ENCODE measurements at regions not wholly inside any gene's neighbourhood (a gene's known extent, or its start where the extent isn't known, plus 50 kb on each side); places are given as distances from the start of the nearest gene placed in this dataset.
"Not testable (repeated sequence)": the region's sequence is repeated elsewhere in the genome, so short reads cannot be mapped to it uniquely, and the experiment has no call there.

DNA sequence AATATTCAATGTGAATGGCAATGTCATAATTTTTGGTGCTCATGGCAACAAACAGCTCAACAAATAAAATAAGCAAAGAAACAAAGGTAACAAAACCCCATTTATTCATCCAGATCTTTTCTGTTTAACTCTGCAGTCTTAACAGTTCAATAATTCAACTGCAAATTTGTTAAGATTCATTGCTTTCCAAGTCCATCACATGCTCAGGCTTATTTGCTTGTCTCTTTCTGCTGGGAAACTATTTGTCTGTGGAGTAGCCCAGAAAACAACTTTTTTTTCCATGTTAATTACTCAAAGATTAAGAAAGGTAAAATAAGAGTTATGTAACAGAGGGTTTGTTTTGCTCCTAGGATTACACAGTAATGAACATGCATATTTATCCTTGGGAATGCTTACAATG lies 92.6 kb upstream of the PNPT1 start:
- H3K27me3 ChIP-seq: no peaks in the 10 kb centered on the region
- H3K4me3 ChIP-seq: no peak overlapping the region
- no peak for DNase-seq
- intact Hi-C loops (cut with DNase I; ENCODE audit: low total_unique reads): no loop called here
- TF ChIP-seq POLR2A (IDR thresholded peaks at IDR 0.05): no peak
- TF ChIP-seq, protein P1, sequence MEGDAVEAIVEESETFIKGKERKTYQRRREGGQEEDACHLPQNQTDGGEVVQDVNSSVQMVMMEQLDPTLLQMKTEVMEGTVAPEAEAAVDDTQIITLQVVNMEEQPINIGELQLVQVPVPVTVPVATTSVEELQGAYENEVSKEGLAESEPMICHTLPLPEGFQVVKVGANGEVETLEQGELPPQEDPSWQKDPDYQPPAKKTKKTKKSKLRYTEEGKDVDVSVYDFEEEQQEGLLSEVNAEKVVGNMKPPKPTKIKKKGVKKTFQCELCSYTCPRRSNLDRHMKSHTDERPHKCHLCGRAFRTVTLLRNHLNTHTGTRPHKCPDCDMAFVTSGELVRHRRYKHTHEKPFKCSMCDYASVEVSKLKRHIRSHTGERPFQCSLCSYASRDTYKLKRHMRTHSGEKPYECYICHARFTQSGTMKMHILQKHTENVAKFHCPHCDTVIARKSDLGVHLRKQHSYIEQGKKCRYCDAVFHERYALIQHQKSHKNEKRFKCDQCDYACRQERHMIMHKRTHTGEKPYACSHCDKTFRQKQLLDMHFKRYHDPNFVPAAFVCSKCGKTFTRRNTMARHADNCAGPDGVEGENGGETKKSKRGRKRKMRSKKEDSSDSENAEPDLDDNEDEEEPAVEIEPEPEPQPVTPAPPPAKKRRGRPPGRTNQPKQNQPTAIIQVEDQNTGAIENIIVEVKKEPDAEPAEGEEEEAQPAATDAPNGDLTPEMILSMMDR (IDR thresholded peaks at IDR 0.05): no peak
- no peaks in the 10 kb centered on the region for H3K9me3 ChIP-seq
- no peaks in the 10 kb centered on the region for H3K36me3 ChIP-seq
- H3K4me1 ChIP-seq: no peaks in the 10 kb centered on the region
- H3K27ac ChIP-seq: no peak overlapping the region

DNA sequence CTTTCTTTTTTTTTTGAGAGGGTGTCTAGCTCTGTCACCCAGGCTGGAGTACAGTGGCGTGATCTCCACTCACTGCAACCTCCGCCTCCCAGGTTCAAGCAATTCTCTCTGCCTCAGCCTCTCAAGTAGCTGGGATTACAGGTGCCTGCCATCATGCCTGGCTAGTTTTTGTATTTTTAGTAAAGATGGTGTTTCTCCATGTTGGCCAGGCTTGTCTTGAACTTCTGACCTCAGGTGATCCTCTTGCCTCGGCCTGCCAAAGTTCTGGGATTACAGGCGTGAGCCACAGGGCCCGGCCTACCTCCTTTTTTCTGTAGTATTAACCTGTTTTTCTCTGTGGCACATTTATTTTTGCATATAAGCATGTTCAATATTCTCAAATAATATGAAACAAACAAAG lies 90.1 kb upstream of the PNPT1 start:
- H3K9me3 ChIP-seq; DNase-seq; intact Hi-C loops (cut with DNase I; ENCODE audit: low total_unique reads); H3K27me3 ChIP-seq; H3K4me3 ChIP-seq; H3K4me1 ChIP-seq; H3K36me3 ChIP-seq; H3K27ac ChIP-seq: not testable (repeated sequence)

DNA sequence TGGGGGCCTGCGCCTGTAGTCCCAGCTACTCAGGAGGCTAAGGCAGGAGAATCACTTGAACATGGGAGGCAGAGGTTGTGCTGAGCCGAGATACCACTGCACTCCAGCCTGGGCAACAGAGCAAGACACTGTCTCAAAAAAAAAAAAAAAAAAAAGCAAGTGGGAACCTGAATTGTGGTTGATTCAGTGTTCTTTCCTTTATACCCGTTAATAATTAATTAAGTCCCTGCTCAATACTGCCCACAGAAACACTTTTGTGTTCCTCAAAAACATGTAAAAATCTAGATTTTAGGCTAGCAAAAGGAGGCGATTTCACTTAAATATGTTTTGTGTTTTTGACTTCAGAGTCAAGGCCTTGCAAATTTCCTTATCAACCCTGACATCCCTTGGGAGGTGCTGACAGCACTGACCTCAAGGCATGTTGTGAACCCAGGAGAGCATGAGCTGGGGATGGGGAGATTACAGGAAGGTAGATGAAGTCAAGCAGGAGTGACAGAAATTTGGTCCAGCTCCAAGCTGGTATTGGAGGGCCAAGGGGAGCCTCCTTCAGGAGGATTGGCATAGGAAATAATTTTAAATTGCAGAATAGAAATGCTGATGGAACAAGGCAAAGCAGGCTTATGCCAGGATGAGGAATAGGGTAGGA lies 89.0 kb upstream of the PNPT1 start:
- no peak overlapping the region for H3K27ac ChIP-seq
- TF ChIP-seq, protein P1 (IDR thresholded peaks at IDR 0.05): no peak
- TF ChIP-seq POLR2A (IDR thresholded peaks at IDR 0.05): no peak
- no peak overlapping the region for H3K4me3 ChIP-seq
- DNase-seq: no peak
- no peaks in the 10 kb centered on the region for H3K4me1 ChIP-seq
- H3K36me3 ChIP-seq: no peaks in the 10 kb centered on the region
- H3K27me3 ChIP-seq: no peaks in the 10 kb centered on the region
- intact Hi-C loops (cut with DNase I; ENCODE audit: low total_unique reads): no loop called here
- H3K9me3 ChIP-seq: no peaks in the 10 kb centered on the region

DNA sequence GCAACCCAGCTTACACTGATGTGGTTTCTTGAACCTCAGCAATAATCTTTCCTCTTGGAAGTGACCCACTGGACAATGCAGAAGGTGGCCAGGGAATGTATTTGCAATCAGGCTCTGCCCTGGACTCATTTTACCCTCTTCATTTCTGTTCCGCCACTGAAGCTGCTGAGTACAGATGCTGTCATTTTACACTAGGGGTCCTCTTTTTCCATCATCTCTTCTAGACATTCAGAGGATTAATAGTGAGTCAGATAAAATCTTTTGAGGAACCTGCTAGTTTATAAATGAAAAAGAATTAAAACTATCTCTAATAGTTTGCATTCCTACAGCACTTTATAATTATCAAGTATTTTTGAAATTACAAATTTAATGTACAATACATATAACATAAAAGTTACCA lies 87.9 kb upstream of the PNPT1 start:
- intact Hi-C loops (cut with DNase I; ENCODE audit: low total_unique reads): no loop called here
- no peak overlapping the region for H3K27ac ChIP-seq

DNA sequence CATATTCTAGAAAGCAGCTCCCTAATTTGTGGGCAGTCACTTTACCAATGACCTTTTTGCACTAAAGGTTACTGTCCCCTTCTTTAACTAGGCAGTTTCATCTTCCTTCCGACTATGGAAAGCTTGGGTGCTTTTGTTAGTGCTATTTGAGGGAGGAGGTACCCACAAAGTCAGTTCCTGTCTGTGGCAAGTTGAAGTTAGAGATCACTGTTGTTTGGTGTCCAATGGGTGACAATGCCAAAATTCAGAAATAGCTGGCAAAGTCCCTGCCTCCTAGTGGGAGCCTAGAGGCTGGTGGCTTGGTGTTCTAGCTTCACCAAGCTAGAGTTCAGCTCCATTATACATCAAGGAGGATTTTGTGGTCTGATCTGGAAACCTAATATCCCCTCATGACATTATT lies 87.1 kb upstream of the PNPT1 start:
- Histone ChIP-seq H3K36me3 (no peaks in the 10 kb centered on the region), H3K4me3 (no peak overlapping the region), H3K9me3 (no peaks in the 10 kb centered on the region), H3K27me3 (no peaks in the 10 kb centered on the region), H3K4me1 (no peaks in the 10 kb centered on the region), H3K27ac (no peak overlapping the region)
- intact Hi-C loops (cut with DNase I; ENCODE audit: low total_unique reads): no loop called here
- no peak for DNase-seq
- TF ChIP-seq, protein P1 (IDR thresholded peaks at IDR 0.05): no peak
- TF ChIP-seq POLR2A (IDR thresholded peaks at IDR 0.05): no peak

More for the DNA sequence above, 87.9 kb upstream of the PNPT1 start:
- Histone ChIP-seq H3K9me3 (no peaks in the 10 kb centered on the region), H3K4me3 (no peak overlapping the region), H3K36me3 (no peaks in the 10 kb centered on the region), H3K27me3 (no peaks in the 10 kb centered on the region), H3K4me1 (no peaks in the 10 kb centered on the region)
- TF ChIP-seq, protein P1 (IDR thresholded peaks at IDR 0.05): no peak
- TF ChIP-seq POLR2A (IDR thresholded peaks at IDR 0.05): no peak
- DNase-seq: no peak

Data from uterus (tissue), 3 donors.